NCI-H524 treated with DMSO at 0.1 percent for 48 hours (cell line): ENCODE measurements at regions not wholly inside any gene's neighbourhood (a gene's known extent, or its start where the extent isn't known, plus 50 kb on each side); places are given as distances from the start of the nearest gene placed in this dataset.
"Not testable (repeated sequence)": the region's sequence is repeated elsewhere in the genome, so short reads cannot be mapped to it uniquely, and the experiment has no call there.

Experiments
- DNase-seq: peaks from one replicate; lab custom pipeline; 2025; lab: John Stamatoyannopoulos, UW

- DNase-seq, result not testable (repeated sequence)
Measured at GRCh38 chr16:29328528-29328927, 78.0 kb downstream of the NPIPB11 start.

GRCh38 chr16:29327631-29328408, 78.7 kb downstream of the NPIPB11 start:
- not testable (repeated sequence) for DNase-seq

- not testable (repeated sequence) for DNase-seq
Measured at GRCh38 chr16:29326164-29327125, 80.1 kb downstream of the NPIPB11 start.

- not testable (repeated sequence) for DNase-seq
Measured at GRCh38 chr16:29323725-29324124, 82.8 kb downstream of the NPIPB11 start.

- no peak for DNase-seq
Measured at GRCh38 chr16:29321585-29321984, 84.9 kb downstream of the NPIPB11 start.

- DNase-seq, result no peak
Measured at GRCh38 chr16:29321000-29321393, 85.5 kb downstream of the NPIPB11 start.

GRCh38 chr16:29320274-29320999, 86.1 kb downstream of the NPIPB11 start:
- no peak for DNase-seq

- no peak for DNase-seq
Measured at GRCh38 chr16:29319726-29320125, 86.8 kb downstream of the NPIPB11 start.

- DNase-seq, result not testable (repeated sequence)
Measured at GRCh38 chr16:29318561-29318968, 87.9 kb downstream of the NPIPB11 start.

GRCh38 chr16:29318037-29318436, 88.5 kb downstream of the NPIPB11 start:
- DNase-seq, result no peak

GRCh38 chr16:29317269-29317668, 89.2 kb downstream of the NPIPB11 start:
- no peak for DNase-seq

GRCh38 chr16:29316761-29317183, 89.7 kb downstream of the NPIPB11 start:
- no peak for DNase-seq

- DNase-seq, result no peak
Measured at GRCh38 chr16:29315916-29316517, 90.5 kb downstream of the NPIPB11 start.

- DNase-seq, result no peak
Measured at GRCh38 chr16:29315046-29315445, 91.5 kb downstream of the NPIPB11 start.

- DNase-seq, result no peak
Measured at GRCh38 chr16:29314292-29314934, 92.1 kb downstream of the NPIPB11 start.

GRCh38 chr16:29313559-29314048, 92.9 kb downstream of the NPIPB11 start:
- DNase-seq, result no peak

- no peak for DNase-seq
Measured at GRCh38 chr16:29312835-29313558, 93.5 kb downstream of the NPIPB11 start.

GRCh38 chr16:29312345-29312675, 94.2 kb downstream of the NPIPB11 start:
- not testable (repeated sequence) for DNase-seq

GRCh38 chr16:29311461-29312344, 94.8 kb downstream of the NPIPB11 start:
- DNase-seq, result no peak
